Sigmoid colon (tissue), 6 donors: ENCODE measurements at regions not wholly inside any gene's neighbourhood (a gene's known extent, or its start where the extent isn't known, plus 50 kb on each side); places are given as distances from the start of the nearest gene placed in this dataset.

Experiments
- DNase-seq: peaks from one replicate; pipeline ENCODE4 v3.0.0-alpha.2; 2019
- H3K27ac ChIP-seq, 4 donors: fragments of 200-600 bp; sonication (generic); one replicate each; pipeline ENCODE4 v1.5.1; 2016 to 2019; ENCODE audit warnings: mild to moderate bottlenecking in 1 of 4
- H3K27me3 ChIP-seq, 3 donors: fragments of 200-600 bp; sonication (generic); one replicate each; pipeline ENCODE4 v1.5.1; 2019; ENCODE audit warnings: mild to moderate bottlenecking in 1 of 3
- H3K36me3 ChIP-seq, 4 donors: fragments of 200-600 bp; sonication (generic); one replicate each; pipeline ENCODE4 v1.5.1; 2016 to 2019
- H3K4me1 ChIP-seq, 4 donors: fragments of 200-600 bp; sonication (generic); one replicate each; pipeline ENCODE4 v1.5.1; 2017 to 2019
- H3K4me3 ChIP-seq, 4 donors: fragments of 200-600 bp; sonication (generic); one replicate each; pipeline ENCODE4 v1.5.1; 2017 to 2019; ENCODE audit warnings: mild to moderate bottlenecking in 2 of 4, moderate library complexity in 1 of 4
- H3K9me3 ChIP-seq, 4 donors: fragments of 200-600 bp in 3 of 4; sonication (generic) in 3 of 4; one replicate each; pipeline versions ENCODE4 v1.5.1 to v1.6.1; 2013 to 2019
- CTCF ChIP-seq, 4 experiments: fragments of 450-650 bp in 3 of 4; fragments of 200-600 bp in 1 of 4; IDR thresholded peaks; one replicate each; pipeline ENCODE4 v1.5.1; 2016 to 2019; ENCODE audit warnings: antibody characterized with exemption in 4 of 4, mild to moderate bottlenecking in 3 of 4, moderate library complexity in 2 of 4
- EP300 ChIP-seq, 4 donors: sonication (generic); formaldehyde crosslinking; IDR thresholded peaks; one replicate each; pipeline ENCODE4 v1.6.1; 2017; ENCODE audit warnings: antibody characterized with exemption in 4 of 4
- POLR2A ChIP-seq, 2 donors: fragments of 450-650 bp; IDR thresholded peaks; one replicate each; pipeline ENCODE4 v1.6.1; 2016; ENCODE audit warnings: antibody characterized with exemption in 2 of 2, mild to moderate bottlenecking in 2 of 2, moderate library complexity in 2 of 2
- POLR2AphosphoS5 ChIP-seq, 4 donors: sonication (generic); formaldehyde crosslinking; IDR thresholded peaks; one replicate each; pipeline ENCODE4 v1.6.1; 2017; ENCODE audit warnings: antibody characterized with exemption in 4 of 4
- WGBS, 2 donors: extraction: QIAGEN DNeasy Blood & Tissue Kit; methylation state at CpG; one replicate each; pipeline ENCODE4 v1.1.7; 2013; 5-methylcytosine and 5-hydroxymethylcytosine counted together
- intact Hi-C: fragments of 100-400 bp; cut with DNase I; formaldehyde crosslinking; loops from one replicate; pipeline ENCODE4 v1.15.1; 2023
- donor health status: healthy with polysubstance abuse.
- donor health status: healthy.

- Histone ChIP-seq H3K4me1 (peaks cover 0 to 16% (median 11%) of the 10 kb centered on the region in 4 donors), H3K27me3 (no peaks in the 10 kb centered on the region), H3K36me3 (no peaks in the 10 kb centered on the region), H3K4me3 (no peak overlapping the region), H3K27ac (no peak overlapping the region), H3K9me3 (no peaks in the 10 kb centered on the region)
- DNase-seq: no peak
- TF ChIP-seq CTCF (IDR thresholded peaks at IDR 0.05): no peak
- no peak for TF ChIP-seq EP300 (IDR thresholded peaks at IDR 0.05)
- no peak for TF ChIP-seq POLR2AphosphoS5 (IDR thresholded peaks at IDR 0.05)
- TF ChIP-seq POLR2A (IDR thresholded peaks at IDR 0.05): no peak
- 85 to 93% methylated on average over 2 of the region's 2 CpGs for WGBS, 2 donors
- intact Hi-C loops: no loop called here
Observed at GRCh38 chr2:216275890-216276289, 96.4 kb downstream of the MARCHF4 start.

- Histone ChIP-seq H3K27me3 (no peaks in the 10 kb centered on the region), H3K27ac (no peak overlapping the region), H3K36me3 (no peaks in the 10 kb centered on the region), H3K9me3 (no peaks in the 10 kb centered on the region), H3K4me1 (peaks cover 0 to 7% (median 2%) of the 10 kb centered on the region in 4 donors), H3K4me3 (no peak overlapping the region)
- 63 to 69% methylated on average over 4 of the region's 4 CpGs for WGBS, 2 donors
- intact Hi-C loops: no loop called here
- no peak for TF ChIP-seq EP300 (IDR thresholded peaks at IDR 0.05)
- no peak for TF ChIP-seq POLR2A (IDR thresholded peaks at IDR 0.05)
- no peak for TF ChIP-seq CTCF (IDR thresholded peaks at IDR 0.05)
- no peak for TF ChIP-seq POLR2AphosphoS5 (IDR thresholded peaks at IDR 0.05)
- DNase-seq: no peak
Observed at GRCh38 chr2:216274194-216274840, 98.0 kb downstream of the MARCHF4 start.

GRCh38 chr2:216261042-216261537 is 111.2 kb downstream of the MARCHF4 start:
- Histone ChIP-seq H3K9me3 (no peaks in the 10 kb centered on the region), H3K27ac (no peak overlapping the region), H3K4me1 (no peaks in the 10 kb centered on the region), H3K27me3 (no peaks in the 10 kb centered on the region), H3K4me3 (no peak overlapping the region), H3K36me3 (no peaks in the 10 kb centered on the region)
- DNase-seq: no peak
- TF ChIP-seq POLR2AphosphoS5 (IDR thresholded peaks at IDR 0.05) (no peak), POLR2A (IDR thresholded peaks at IDR 0.05) (no peak), EP300 (IDR thresholded peaks at IDR 0.05) (no peak), CTCF (IDR thresholded peaks at IDR 0.05) (no peak)
- intact Hi-C loops: no loop called here
- 90 to 91% methylated on average over 6 of the region's 6 CpGs for WGBS, 2 donors

- WGBS, 2 donors: 86 to 88% methylated on average over 4 of the region's 4 CpGs
- no peak overlapping the region for H3K4me3 ChIP-seq
- intact Hi-C loops: no loop called here
- no peaks in the 10 kb centered on the region for H3K36me3 ChIP-seq
- no peak for DNase-seq
- no peak overlapping the region for H3K27ac ChIP-seq
- H3K27me3 ChIP-seq: no peaks in the 10 kb centered on the region
- no peak for TF ChIP-seq POLR2A (IDR thresholded peaks at IDR 0.05)
- no peak for TF ChIP-seq POLR2AphosphoS5 (IDR thresholded peaks at IDR 0.05)
- no peak for TF ChIP-seq EP300 (IDR thresholded peaks at IDR 0.05)
- no peak for TF ChIP-seq CTCF (IDR thresholded peaks at IDR 0.05)
- H3K9me3 ChIP-seq: no peaks in the 10 kb centered on the region
- H3K4me1 ChIP-seq: no peaks in the 10 kb centered on the region
Observed at GRCh38 chr2:216260629-216261028, 111.7 kb downstream of the MARCHF4 start.

GRCh38 chr2:216259081-216259480 is 113.2 kb downstream of the MARCHF4 start:
- Histone ChIP-seq H3K36me3 (no peaks in the 10 kb centered on the region), H3K9me3 (no peaks in the 10 kb centered on the region), H3K27me3 (no peaks in the 10 kb centered on the region), H3K27ac (no peak overlapping the region), H3K4me3 (no peak overlapping the region), H3K4me1 (no peaks in the 10 kb centered on the region)
- intact Hi-C loops: no loop called here
- TF ChIP-seq POLR2A (IDR thresholded peaks at IDR 0.05) (no peak), POLR2AphosphoS5 (IDR thresholded peaks at IDR 0.05) (no peak), CTCF (IDR thresholded peaks at IDR 0.05) (no peak), EP300 (IDR thresholded peaks at IDR 0.05) (no peak)
- DNase-seq: no peak
- 87 to 89% methylated on average over 8 of the region's 8 CpGs for WGBS, 2 donors
